NCI-H2107 treated with DMSO at 0.1 percent for 48 hours (cell line): ENCODE measurements at regions not wholly inside any gene's neighbourhood (a gene's known extent, or its start where the extent isn't known, plus 50 kb on each side); places are given as distances from the start of the nearest gene placed in this dataset.

ENCODE experiments used
- DNase-seq: peaks from one replicate; lab custom pipeline; 2025; ENCODE audit not compliant: unreplicated experiment; lab: John Stamatoyannopoulos, UW

GRCh38 chr5:12419075-12419474, 514.8 kb upstream of the CTNND2 start:
- no peak for DNase-seq

- DNase-seq, result no peak
Measured at GRCh38 chr5:12413585-12413984, 509.3 kb upstream of the CTNND2 start.

GRCh38 chr5:12413075-12413474, 508.8 kb upstream of the CTNND2 start:
- no peak for DNase-seq

GRCh38 chr5:12399868-12400267, 495.6 kb upstream of the CTNND2 start:
- no peak for DNase-seq

- DNase-seq, result no peak
Measured at GRCh38 chr5:12392246-12392645, 488.0 kb upstream of the CTNND2 start.

GRCh38 chr5:12385095-12385494, 480.8 kb upstream of the CTNND2 start:
- DNase-seq, result no peak

GRCh38 chr5:12384005-12384404, 479.8 kb upstream of the CTNND2 start:
- no peak for DNase-seq

GRCh38 chr5:12367973-12368372, 463.7 kb upstream of the CTNND2 start:
- DNase-seq, result no peak

GRCh38 chr5:12360218-12360617, 456.0 kb upstream of the CTNND2 start:
- DNase-seq, result no peak

- DNase-seq, result no peak
Measured at GRCh38 chr5:12358371-12359090, 454.3 kb upstream of the CTNND2 start.

GRCh38 chr5:12357626-12358025, 453.4 kb upstream of the CTNND2 start:
- no peak for DNase-seq

GRCh38 chr5:12354686-12355085, 450.4 kb upstream of the CTNND2 start:
- DNase-seq, result peak; percentile 15

GRCh38 chr5:12343558-12343957, 439.3 kb upstream of the CTNND2 start:
- no peak for DNase-seq

GRCh38 chr5:12335938-12336337, 431.7 kb upstream of the CTNND2 start:
- no peak for DNase-seq

- no peak for DNase-seq
Measured at GRCh38 chr5:12332480-12332879, 428.2 kb upstream of the CTNND2 start.

- no peak for DNase-seq
Measured at GRCh38 chr5:12330993-12331588, 426.8 kb upstream of the CTNND2 start.

GRCh38 chr5:12330381-12330780, 426.1 kb upstream of the CTNND2 start:
- no peak for DNase-seq

GRCh38 chr5:12323637-12324229, 419.5 kb upstream of the CTNND2 start:
- DNase-seq, result no peak

GRCh38 chr5:12322042-12322441, 417.8 kb upstream of the CTNND2 start:
- no peak for DNase-seq

- no peak for DNase-seq
Measured at GRCh38 chr5:12320331-12320730, 416.1 kb upstream of the CTNND2 start.

GRCh38 chr5:12316812-12317211, 412.6 kb upstream of the CTNND2 start:
- no peak for DNase-seq

GRCh38 chr5:12315461-12315860, 411.2 kb upstream of the CTNND2 start:
- DNase-seq, result no peak

- DNase-seq, result no peak
Measured at GRCh38 chr5:12313602-12314001, 409.4 kb upstream of the CTNND2 start.
